Lower leg skin (tissue), 4 donors: ENCODE measurements at regions not wholly inside any gene's neighbourhood (a gene's known extent, or its start where the extent isn't known, plus 50 kb on each side); places are given as distances from the start of the nearest gene placed in this dataset.

Experiments used
- DNase-seq, 2 donors: peaks; one replicate each; pipeline ENCODE4 v3.0.0-alpha.2; 2019; ENCODE audit warnings: low spot score in 2 of 2
- H3K4me3 ChIP-seq: fragments of 200-600 bp; sonication (generic); 2 replicates; pipeline ENCODE4 v1.5.1; 2017; ENCODE audit warnings: mild to moderate bottlenecking, low read depth; ENCODE audit not compliant: poor library complexity, severe bottlenecking
- CTCF ChIP-seq, 3 donors: fragments of 450-650 bp; IDR thresholded peaks; one replicate each; pipeline ENCODE4 v1.5.1; 2016; ENCODE audit warnings: antibody characterized with exemption in 3 of 3, mild to moderate bottlenecking in 3 of 3, moderate library complexity in 2 of 3
- POLR2A ChIP-seq, 2 donors: fragments of 450-650 bp; IDR thresholded peaks; one replicate each; pipeline ENCODE4 v1.6.1; 2016 to 2017; ENCODE audit warnings: antibody characterized with exemption in 2 of 2, mild to moderate bottlenecking in 1 of 2, moderate library complexity in 1 of 2
- WGBS, 2 donors: methylation state at CpG; one replicate each; pipeline ENCODE4 v1.1.5; 2018; 5-methylcytosine and 5-hydroxymethylcytosine counted together
- intact Hi-C: fragments of 100-400 bp; cut with DNase I; formaldehyde crosslinking; loops from one replicate; pipeline ENCODE4 v1.15.0; 2023; ENCODE audit warnings: low total_unique reads

- H3K4me3 ChIP-seq, result no peak overlapping the region
- WGBS, 2 donors, result 82 to 84% methylated on average over 13 of the region's 13 CpGs
- TF ChIP-seq CTCF (IDR thresholded peaks at IDR 0.05) (no peak), POLR2A (IDR thresholded peaks at IDR 0.05) (no peak)
- DNase-seq, result no peak
- intact Hi-C loops, result no loop called here
Measured at GRCh38 chr9:109966643-109967368, 186.8 kb downstream of the PALM2AKAP2 start.

DNA sequence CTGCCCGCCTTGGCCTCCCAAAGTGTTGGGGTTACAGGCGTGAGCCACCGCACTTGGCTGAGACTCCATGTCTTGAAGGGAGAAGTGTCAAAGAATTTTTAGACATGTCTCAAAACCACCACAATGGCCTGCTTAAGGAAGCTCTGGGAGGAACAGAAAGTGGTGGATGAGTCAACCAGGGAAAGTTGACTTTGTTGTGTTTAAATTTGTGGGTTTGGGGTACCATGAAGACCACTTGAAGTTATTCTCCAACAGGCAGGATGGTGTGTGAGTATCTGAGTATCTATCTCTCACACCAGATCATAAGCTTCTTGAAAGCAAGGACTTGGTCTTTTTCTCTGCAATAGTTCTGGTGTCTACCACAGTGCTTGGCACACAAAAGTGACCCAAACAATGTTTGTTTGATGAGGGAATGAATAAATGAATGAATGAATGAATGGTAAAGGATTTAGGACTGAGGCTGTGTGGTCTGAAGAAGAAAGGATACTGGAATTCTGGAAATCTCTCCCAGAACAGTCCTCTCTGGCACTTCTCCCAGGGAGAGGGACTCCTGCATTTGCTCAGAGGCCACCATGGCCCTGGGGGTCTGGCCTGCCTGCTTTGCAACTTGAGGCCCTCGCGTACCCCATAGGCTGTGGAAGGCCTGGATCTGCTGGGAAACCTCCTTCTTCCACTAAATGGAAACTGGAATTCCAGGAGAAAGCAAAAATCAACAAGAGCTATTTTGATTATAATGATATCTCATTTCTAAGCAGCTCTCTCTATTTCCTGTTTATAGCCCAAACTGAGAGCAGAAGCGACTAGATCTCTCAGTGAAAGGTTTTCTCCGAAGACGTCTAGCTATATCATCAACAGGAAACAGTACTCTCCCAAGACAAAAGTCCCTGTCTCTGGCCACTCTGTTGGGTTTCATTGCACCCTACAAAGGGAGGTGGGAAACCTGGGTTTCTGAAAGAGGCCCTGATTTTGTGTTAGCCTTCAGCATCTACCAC is 187.9 kb downstream of the PALM2AKAP2 start:
- intact Hi-C loops, result no loop called here
- DNase-seq, result no peak
- WGBS, 2 donors, result 84% methylated on average over 8 of the region's 8 CpGs
- TF ChIP-seq CTCF (IDR thresholded peaks at IDR 0.05) (no peak), POLR2A (IDR thresholded peaks at IDR 0.05) (no peak)
- H3K4me3 ChIP-seq, result no peak overlapping the region

- H3K4me3 ChIP-seq, result no peak overlapping the region
- WGBS, 2 donors, result 74 to 83% methylated on average over 4 of the region's 4 CpGs
- DNase-seq, result no peak
- intact Hi-C loops, result no loop called here
- TF ChIP-seq CTCF (IDR thresholded peaks at IDR 0.05) (no peak), POLR2A (IDR thresholded peaks at IDR 0.05) (no peak)
Measured at GRCh38 chr9:109969011-109969410, 189.0 kb downstream of the PALM2AKAP2 start.

GRCh38 chr9:109969573-109970237 is 189.7 kb downstream of the PALM2AKAP2 start:
- 67 to 81% methylated on average over 1 of the region's 1 CpG for WGBS, 2 donors
- no peak for DNase-seq
- intact Hi-C loops, result no loop called here
- TF ChIP-seq CTCF (IDR thresholded peaks at IDR 0.05) (no peak), POLR2A (IDR thresholded peaks at IDR 0.05) (no peak)
- no peak overlapping the region for H3K4me3 ChIP-seq

- TF ChIP-seq CTCF (IDR thresholded peaks at IDR 0.05) (no peak), POLR2A (IDR thresholded peaks at IDR 0.05) (no peak)
- H3K4me3 ChIP-seq, result no peak overlapping the region
- DNase-seq, result no peak
- intact Hi-C loops, result no loop called here
- WGBS, 2 donors, result 91 to 92% methylated on average over 5 of the region's 5 CpGs
Measured at GRCh38 chr9:109971226-109971625, 191.2 kb downstream of the PALM2AKAP2 start.
